ENCODE measurements at regions not wholly inside any gene's neighbourhood (a gene's known extent, or its start where the extent isn't known, plus 50 kb on each side); places are given as distances from the start of the nearest gene placed in this dataset.

GRCh38 chr15:47516558-47516957 lies 200.7 kb upstream of the SEMA6D start:
- no peak for TF ChIP-seq POLR2A (IDR thresholded peaks at IDR 0.05)
- no peak for TF ChIP-seq CTCF (IDR thresholded peaks at IDR 0.05)

All from esophagus squamous epithelium (tissue), 4 donors.